ENCODE measurements at regions not wholly inside any gene's neighbourhood (a gene's known extent, or its start where the extent isn't known, plus 50 kb on each side); places are given as distances from the start of the nearest gene placed in this dataset.
"Not testable (repeated sequence)": the region's sequence is repeated elsewhere in the genome, so short reads cannot be mapped to it uniquely, and the experiment has no call there.

DNA sequence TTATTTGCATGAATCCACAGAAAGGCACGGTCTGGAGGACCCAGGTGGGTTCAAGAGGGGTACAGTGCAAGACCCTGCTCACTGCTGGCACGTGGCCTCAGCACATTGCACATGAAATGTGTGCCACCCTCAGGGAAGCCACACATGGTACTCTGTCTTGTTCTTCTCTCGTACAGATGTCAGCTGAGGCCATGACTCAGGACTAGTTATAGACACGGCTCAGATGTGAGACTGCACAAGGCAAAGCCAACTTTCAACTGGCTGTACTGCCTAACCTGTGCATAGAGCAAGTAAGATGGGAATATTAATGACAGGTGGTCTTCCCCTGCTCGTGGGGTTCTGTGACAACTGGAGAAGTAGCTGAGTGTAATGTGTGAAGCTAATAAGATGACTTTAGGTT is 249.4 kb upstream of the CTBP2 start:
- WGBS, 4 donors, result 46 to 73% (median 64%) methylated on average over 3 to 5 of the region's 5 CpGs
- TF ChIP-seq, protein P1, sequence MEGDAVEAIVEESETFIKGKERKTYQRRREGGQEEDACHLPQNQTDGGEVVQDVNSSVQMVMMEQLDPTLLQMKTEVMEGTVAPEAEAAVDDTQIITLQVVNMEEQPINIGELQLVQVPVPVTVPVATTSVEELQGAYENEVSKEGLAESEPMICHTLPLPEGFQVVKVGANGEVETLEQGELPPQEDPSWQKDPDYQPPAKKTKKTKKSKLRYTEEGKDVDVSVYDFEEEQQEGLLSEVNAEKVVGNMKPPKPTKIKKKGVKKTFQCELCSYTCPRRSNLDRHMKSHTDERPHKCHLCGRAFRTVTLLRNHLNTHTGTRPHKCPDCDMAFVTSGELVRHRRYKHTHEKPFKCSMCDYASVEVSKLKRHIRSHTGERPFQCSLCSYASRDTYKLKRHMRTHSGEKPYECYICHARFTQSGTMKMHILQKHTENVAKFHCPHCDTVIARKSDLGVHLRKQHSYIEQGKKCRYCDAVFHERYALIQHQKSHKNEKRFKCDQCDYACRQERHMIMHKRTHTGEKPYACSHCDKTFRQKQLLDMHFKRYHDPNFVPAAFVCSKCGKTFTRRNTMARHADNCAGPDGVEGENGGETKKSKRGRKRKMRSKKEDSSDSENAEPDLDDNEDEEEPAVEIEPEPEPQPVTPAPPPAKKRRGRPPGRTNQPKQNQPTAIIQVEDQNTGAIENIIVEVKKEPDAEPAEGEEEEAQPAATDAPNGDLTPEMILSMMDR (IDR thresholded peaks at IDR 0.05), result no peak
- no peak for TF ChIP-seq POLR2A (IDR thresholded peaks at IDR 0.05)
- ATAC-seq, result no peak

DNA sequence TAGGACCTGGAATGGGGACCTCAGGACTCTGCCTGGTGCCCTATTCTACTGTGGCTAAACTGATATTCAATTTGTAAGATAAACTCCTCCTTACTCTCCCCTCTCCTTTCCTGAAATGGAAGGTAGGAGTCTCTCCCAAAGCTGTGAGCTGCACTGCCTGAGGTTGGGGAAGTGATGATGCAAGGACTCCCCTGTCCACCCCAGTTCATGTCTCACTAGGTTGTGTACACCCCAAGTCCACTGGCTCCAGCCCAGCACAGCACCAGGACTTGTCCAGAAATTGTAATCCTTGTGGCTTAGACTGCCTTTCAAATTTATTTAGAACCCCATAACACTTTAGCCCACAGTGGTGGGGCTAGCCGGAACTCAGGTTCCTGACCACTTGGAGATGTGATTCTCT is 247.2 kb upstream of the CTBP2 start:
- Histone ChIP-seq H3K27ac (no peak overlapping the region), H3K27me3 (peaks cover 0 to 9% (median 0%) of the 10 kb centered on the region in 9 donors), H3K36me3 (no peaks in the 10 kb centered on the region), H3K4me1 (no peaks in the 10 kb centered on the region), H3K9me3 (peaks cover 0 to 19% (median 0%) of the 10 kb centered on the region in 12 donors), H3K4me3 (no peak overlapping the region)
- 86 to 100% (median 90%) methylated on average over 1 of the region's 1 CpG for WGBS, 4 donors
- intact Hi-C loops (cut with DNase I), result no loop called here
- DNase-seq, result no peak
- TF ChIP-seq, protein P1 (IDR thresholded peaks at IDR 0.05), result no peak
- TF ChIP-seq POLR2A (IDR thresholded peaks at IDR 0.05), result no peak
- ATAC-seq, result no peak

More for the DNA sequence above, 249.4 kb upstream of the CTBP2 start:
- intact Hi-C loops (cut with DNase I), result no loop called here
- H3K4me3 ChIP-seq, result no peak overlapping the region
- no peak for DNase-seq
- H3K9me3 ChIP-seq, result peaks cover 0 to 10% (median 0%) of the 10 kb centered on the region in 12 donors
- no peaks in the 10 kb centered on the region for H3K4me1 ChIP-seq
- H3K27me3 ChIP-seq, result peaks cover 0 to 20% (median 2%) of the 10 kb centered on the region in 9 donors
- H3K36me3 ChIP-seq, result no peaks in the 10 kb centered on the region
- H3K27ac ChIP-seq, result no peak overlapping the region

DNA sequence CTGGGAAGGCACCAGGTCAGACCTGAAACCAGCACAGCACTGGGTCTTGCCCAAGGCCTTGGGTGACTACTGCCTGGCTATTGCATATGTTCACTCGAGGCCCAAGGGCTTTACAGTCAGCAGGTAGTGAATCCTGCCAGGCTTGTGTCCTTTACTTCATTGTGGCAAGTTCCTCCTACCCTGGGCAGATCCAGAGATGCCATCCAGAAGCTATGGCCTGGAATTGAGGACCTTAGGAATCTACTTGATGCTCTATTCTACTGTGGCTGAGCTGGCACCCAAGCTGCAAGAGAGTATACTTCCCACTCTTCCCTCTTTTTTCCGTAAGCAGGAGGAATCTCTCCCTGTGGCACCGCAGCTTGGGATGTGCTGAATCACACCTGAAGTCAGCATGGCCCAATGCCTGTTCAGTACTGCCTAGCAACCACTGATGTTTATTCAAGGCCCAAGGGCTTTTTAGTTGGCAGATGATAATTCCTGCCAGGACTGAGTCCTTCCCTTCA is 246.7 kb upstream of the CTBP2 start:
- TF ChIP-seq, protein P1 (IDR thresholded peaks at IDR 0.05), result no peak
- no peak for TF ChIP-seq POLR2A (IDR thresholded peaks at IDR 0.05)
- DNase-seq (no peak), ATAC-seq (no peak)
- Histone ChIP-seq H3K27me3 (peaks cover 0 to 7% (median 0%) of the 10 kb centered on the region in 9 donors), H3K36me3 (no peaks in the 10 kb centered on the region), H3K27ac (no peak overlapping the region), H3K9me3 (peaks cover 0 to 21% (median 0%) of the 10 kb centered on the region in 12 donors), H3K4me3 (no peak overlapping the region), H3K4me1 (no peaks in the 10 kb centered on the region)
- intact Hi-C loops (cut with DNase I), result no loop called here
- 66 to 76% (median 72%) methylated on average over 3 of the region's 3 CpGs for WGBS, 4 donors

DNA sequence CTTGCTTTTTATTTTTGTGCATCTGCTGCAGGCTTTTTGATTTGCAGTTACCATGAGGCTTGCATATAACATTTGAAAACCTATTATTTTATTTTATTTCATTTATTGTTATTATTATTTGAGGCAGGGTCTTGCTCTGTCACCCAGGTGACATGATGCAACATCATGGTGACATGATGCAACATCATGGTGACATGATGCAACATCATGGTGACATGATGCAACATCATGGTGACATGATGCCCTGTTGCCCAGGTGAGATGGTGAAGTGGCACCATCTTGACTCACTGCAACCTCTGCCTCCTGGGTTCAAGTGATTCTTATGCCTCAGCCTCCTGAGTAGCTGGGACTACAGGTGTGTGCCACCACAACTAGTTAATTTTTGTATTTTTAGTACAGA is 244.5 kb upstream of the CTBP2 start:
- DNase-seq; H3K36me3 ChIP-seq; H3K27me3 ChIP-seq; H3K4me1 ChIP-seq; ATAC-seq; H3K27ac ChIP-seq; H3K4me3 ChIP-seq; intact Hi-C loops (cut with DNase I): not testable (repeated sequence)
- peaks cover 0 to 26% (median 0%) of the 10 kb centered on the region in 12 donors for H3K9me3 ChIP-seq

DNA sequence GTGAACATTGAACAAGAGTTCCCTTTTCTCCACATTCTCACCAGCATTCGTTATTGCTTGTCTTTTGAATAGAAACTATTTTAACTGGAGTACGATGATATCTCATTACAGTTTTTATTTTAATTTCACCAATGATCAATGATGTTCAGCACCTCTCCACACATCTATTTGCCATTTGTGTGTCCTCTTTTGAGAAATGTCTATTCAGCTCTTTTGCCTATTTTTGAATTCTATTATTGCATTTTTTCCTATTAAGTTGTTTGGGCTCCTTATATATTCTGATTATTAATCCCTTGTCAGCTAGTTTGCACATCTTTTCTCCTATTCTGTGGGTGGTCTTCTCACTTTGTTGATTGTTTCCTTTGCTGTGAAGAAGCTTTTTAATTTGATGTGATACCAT is 241.1 kb upstream of the CTBP2 start:
- DNase-seq (no peak), ATAC-seq (no peak)
- Histone ChIP-seq H3K36me3 (no peaks in the 10 kb centered on the region), H3K4me1 (no peaks in the 10 kb centered on the region), H3K9me3 (peaks cover 0 to 26% (median 0%) of the 10 kb centered on the region in 12 donors), H3K27ac (no peak overlapping the region), H3K27me3 (no peaks in the 10 kb centered on the region), H3K4me3 (no peak overlapping the region)
- 90 to 94% (median 91%) methylated on average over 2 of the region's 2 CpGs for WGBS, 4 donors
- TF ChIP-seq POLR2A (IDR thresholded peaks at IDR 0.05), result no peak
- TF ChIP-seq, protein P1 (IDR thresholded peaks at IDR 0.05), result no peak
- intact Hi-C loops (cut with DNase I), result no loop called here
